Skin epidermis (tissue), 12 donors: ENCODE measurements at regions not wholly inside any gene's neighbourhood (a gene's known extent, or its start where the extent isn't known, plus 50 kb on each side); places are given as distances from the start of the nearest gene placed in this dataset.

Source experiments
- H3K27ac ChIP-seq, 21 experiments: fragments of 200-600 bp; sonication (generic) in 11 of 21; one replicate each; pipeline ENCODE4 v1.5.0; 2020; ENCODE audit warnings: mild to moderate bottlenecking in 3 of 21, inconsistent platforms in 2 of 21, moderate library complexity in 2 of 21
- H3K4me3 ChIP-seq, 7 experiments: fragments of 200-600 bp; sonication (generic) in 2 of 7; one replicate each; pipeline ENCODE4 v1.5.0; 2020; ENCODE audit warnings: inconsistent platforms in 2 of 7, mild to moderate bottlenecking in 2 of 7, moderate library complexity in 1 of 7

GRCh38 chr4:137621056-137621455, 88.8 kb upstream of the PCDH18 start:
- Histone ChIP-seq H3K4me3 (no peak overlapping the region), H3K27ac (no peak overlapping the region)

- Histone ChIP-seq H3K27ac (no peak overlapping the region), H3K4me3 (no peak overlapping the region)
Measured at GRCh38 chr4:137614491-137614890, 82.2 kb upstream of the PCDH18 start.

GRCh38 chr4:137611998-137612700, 79.9 kb upstream of the PCDH18 start:
- H3K27ac ChIP-seq = no peak overlapping the region
- H3K4me3 ChIP-seq = no peak overlapping the region

GRCh38 chr4:137610960-137611359, 78.7 kb upstream of the PCDH18 start:
- Histone ChIP-seq H3K27ac (no peak overlapping the region), H3K4me3 (no peak overlapping the region)

GRCh38 chr4:137609718-137610430, 77.6 kb upstream of the PCDH18 start:
- Histone ChIP-seq H3K4me3 (no peak overlapping the region), H3K27ac (peak overlapping the region in 7 of 21 experiments; percentile 3 to 43 (median 17))

- H3K27ac ChIP-seq = no peak overlapping the region
Measured at GRCh38 chr4:137608085-137608484, 75.8 kb upstream of the PCDH18 start.

GRCh38 chr4:137602436-137602835, 70.1 kb upstream of the PCDH18 start:
- no peak overlapping the region for H3K27ac ChIP-seq

More at GRCh38 chr4:137608085-137608484, 75.8 kb upstream of the PCDH18 start:
- H3K4me3 ChIP-seq = no peak overlapping the region

GRCh38 chr4:137601934-137602333, 69.6 kb upstream of the PCDH18 start:
- H3K27ac ChIP-seq = no peak overlapping the region
- no peak overlapping the region for H3K4me3 ChIP-seq

More at GRCh38 chr4:137602436-137602835, 70.1 kb upstream of the PCDH18 start:
- H3K4me3 ChIP-seq = no peak overlapping the region

GRCh38 chr4:137599734-137600133, 67.4 kb upstream of the PCDH18 start:
- H3K27ac ChIP-seq = no peak overlapping the region
- no peak overlapping the region for H3K4me3 ChIP-seq

- Histone ChIP-seq H3K4me3 (no peak overlapping the region), H3K27ac (no peak overlapping the region)
Measured at GRCh38 chr4:137597752-137598430, 65.6 kb upstream of the PCDH18 start.

- no peak overlapping the region for H3K4me3 ChIP-seq
- no peak overlapping the region for H3K27ac ChIP-seq
Measured at GRCh38 chr4:137587796-137588195, 55.5 kb upstream of the PCDH18 start.

- no peak overlapping the region for H3K27ac ChIP-seq
Measured at GRCh38 chr4:137583671-137584070, 51.4 kb upstream of the PCDH18 start.

More at GRCh38 chr4:137583671-137584070, 51.4 kb upstream of the PCDH18 start:
- H3K4me3 ChIP-seq = no peak overlapping the region
